H9 (cell line): ENCODE measurements at regions not wholly inside any gene's neighbourhood (a gene's known extent, or its start where the extent isn't known, plus 50 kb on each side); places are given as distances from the start of the nearest gene placed in this dataset.
A peak's percentile ranks its signal among the peaks of the same experiment; 100 is the strongest.

ENCODE experiments used
- DNase-seq: peaks from one replicate; pipeline ENCODE4 v3.0.0-alpha.2; 2017
- H2AFZ ChIP-seq: one replicate; pipeline ENCODE4 v1.6.1; 2013; ENCODE audit warnings: mild to moderate bottlenecking, low read length, control low read depth, moderate library complexity
- H2AK5ac ChIP-seq: 2 replicates; pipeline ENCODE4 v1.6.1; 2013; ENCODE audit warnings: low read length, control low read depth, mixed read lengths; ENCODE audit not compliant: insufficient read length
- H2BK120ac ChIP-seq: one replicate; pipeline ENCODE4 v1.6.1; 2013; ENCODE audit warnings: low read depth, mild to moderate bottlenecking, low read length, control low read depth, inconsistent platforms; ENCODE audit not compliant: poor library complexity, severe bottlenecking
- H2BK12ac ChIP-seq: 2 replicates; pipeline ENCODE4 v1.6.1; 2013; ENCODE audit warnings: low read length, control low read depth, mixed read lengths, low read depth; ENCODE audit not compliant: insufficient read length
- H2BK15ac ChIP-seq: 2 replicates; pipeline ENCODE4 v1.6.1; 2013; ENCODE audit warnings: low read depth, low read length, control low read depth
- H2BK20ac ChIP-seq: one replicate; pipeline ENCODE4 v1.6.1; 2013; ENCODE audit warnings: low read depth, mild to moderate bottlenecking, low read length, control low read depth, inconsistent platforms; ENCODE audit not compliant: poor library complexity, severe bottlenecking
- H2BK5ac ChIP-seq: 2 replicates; pipeline ENCODE4 v1.6.1; 2013; ENCODE audit warnings: low read length, control low read depth, mixed read lengths; ENCODE audit not compliant: insufficient read length
- H3K14ac ChIP-seq: 2 replicates; pipeline ENCODE4 v1.6.1; 2013; ENCODE audit warnings: low read length, control low read depth; ENCODE audit not compliant: insufficient read depth
- H3K18ac ChIP-seq: 2 replicates; pipeline ENCODE4 v1.6.1; 2013; ENCODE audit warnings: low read depth, mild to moderate bottlenecking, mixed read lengths, low read length, control low read depth; ENCODE audit not compliant: insufficient read length
- H3K23ac ChIP-seq: 2 replicates; pipeline ENCODE4 v1.6.1; 2013; ENCODE audit warnings: low read length, control low read depth, mixed read lengths, low read depth; ENCODE audit not compliant: insufficient read length
- H3K23me2 ChIP-seq: 2 replicates; pipeline ENCODE4 v1.6.1; 2013; ENCODE audit warnings: low read depth, mild to moderate bottlenecking, mixed read lengths, low read length, control low read depth; ENCODE audit not compliant: insufficient read length, poor library complexity, severe bottlenecking
- H3K27ac ChIP-seq: 2 replicates; pipeline ENCODE4 v1.5.1; 2013; ENCODE audit warnings: low read length, control low read depth, mixed read lengths, low read depth; ENCODE audit not compliant: insufficient read length
- H3K27me3 ChIP-seq: 2 replicates; pipeline ENCODE4 v1.6.1; 2013; ENCODE audit warnings: low read length, control low read depth, inconsistent platforms; ENCODE audit not compliant: insufficient read depth
- H3K4ac ChIP-seq: 2 replicates; pipeline ENCODE4 v1.6.1; 2013; ENCODE audit warnings: low read depth, mild to moderate bottlenecking, control low read depth, inconsistent platforms, low read length, moderate library complexity
- H3K4me1 ChIP-seq: 2 replicates; pipeline ENCODE4 v1.6.1; 2013; ENCODE audit warnings: low read length, control low read depth, inconsistent platforms; ENCODE audit not compliant: insufficient read depth
- H3K4me2 ChIP-seq: 2 replicates; pipeline ENCODE4 v1.6.1; 2013; ENCODE audit warnings: low read length, control low read depth, mixed read lengths; ENCODE audit not compliant: insufficient read length, insufficient read depth
- H3K56ac ChIP-seq: 2 replicates; pipeline ENCODE4 v1.6.1; 2013; ENCODE audit warnings: low read depth, mild to moderate bottlenecking, mixed read lengths, low read length, control low read depth; ENCODE audit not compliant: insufficient read length
- H3K79me1 ChIP-seq: 2 replicates; pipeline ENCODE4 v1.6.1; 2013; ENCODE audit warnings: low read depth, mild to moderate bottlenecking, moderate library complexity, low read length, control low read depth, inconsistent platforms; ENCODE audit not compliant: insufficient read depth, poor library complexity, severe bottlenecking
- H3K79me2 ChIP-seq: 2 replicates; pipeline ENCODE4 v1.6.1; 2013; ENCODE audit warnings: low read length, control low read depth, inconsistent platforms; ENCODE audit not compliant: insufficient read depth
- H3K9ac ChIP-seq: 2 replicates; pipeline ENCODE4 v1.6.1; 2013; ENCODE audit warnings: low read length, control low read depth, mixed read lengths; ENCODE audit not compliant: insufficient read length; ENCODE audit errors: extremely low read depth
- H3K9me3 ChIP-seq: one replicate; pipeline ENCODE4 v1.6.1; 2013; ENCODE audit warnings: low read depth, low read length, inconsistent platforms; ENCODE audit not compliant: control insufficient read depth
- H3T11ph ChIP-seq: one replicate; pipeline ENCODE4 v1.6.1; 2013; ENCODE audit warnings: mild to moderate bottlenecking, low read length, control low read depth, inconsistent platforms
- H4K20me1 ChIP-seq: one replicate; pipeline ENCODE4 v1.6.1; 2013; ENCODE audit not compliant: control insufficient read depth, insufficient read length, insufficient read depth
- H4K5ac ChIP-seq: 2 replicates; pipeline ENCODE4 v1.6.1; 2013; ENCODE audit warnings: low read depth, mild to moderate bottlenecking, mixed read lengths, low read length, control low read depth; ENCODE audit not compliant: insufficient read length
- H4K8ac ChIP-seq: replicated peaks from 2 replicates; pipeline ENCODE4 v1.6.1; 2013; ENCODE audit warnings: low read length, control low read depth, mixed read lengths, low read depth; ENCODE audit not compliant: insufficient read length
- H4K91ac ChIP-seq: 2 replicates; pipeline ENCODE4 v1.6.1; 2013; ENCODE audit warnings: low read depth, mild to moderate bottlenecking, moderate library complexity, mixed read lengths, low read length, control low read depth; ENCODE audit not compliant: insufficient read length
- H3K27ac Mint-ChIP-seq, 3 experiments: 2 replicates in 2 of 3; 3 replicates in 1 of 3; pipeline ENCODE4 v1.8.0; 2020 to 2021; ENCODE audit warnings: mixed read lengths in 3 of 3, mild to moderate bottlenecking in 1 of 3, moderate library complexity in 1 of 3
- H3K27me3 Mint-ChIP-seq: 2 replicates; pipeline ENCODE4 v1.8.0; 2021; ENCODE audit warnings: low read depth, mild to moderate bottlenecking, moderate library complexity, mixed read lengths
- H3K36me3 Mint-ChIP-seq, 3 experiments: 2 replicates in 2 of 3; 3 replicates in 1 of 3; pipeline ENCODE4 v1.8.0; 2020 to 2021; ENCODE audit warnings: low read depth in 3 of 3, mixed read lengths in 3 of 3; ENCODE audit not compliant: insufficient read depth in 1 of 3
- H3K4me1 Mint-ChIP-seq, 2 experiments: 2 replicates each; pipeline ENCODE4 v1.8.0; 2020; ENCODE audit warnings: mixed read lengths in 2 of 2
- H3K4me3 Mint-ChIP-seq, 2 experiments: 2 replicates in 1 of 2; 3 replicates in 1 of 2; pipeline ENCODE4 v1.8.0; 2020 to 2021; ENCODE audit warnings: mild to moderate bottlenecking in 2 of 2, mixed read lengths in 2 of 2, moderate library complexity in 1 of 2
- H3K9me3 Mint-ChIP-seq, 2 experiments: 2 replicates in 1 of 2; 3 replicates in 1 of 2; pipeline ENCODE4 v1.8.0; 2020; ENCODE audit warnings: mild to moderate bottlenecking in 2 of 2, mixed read lengths in 2 of 2, moderate library complexity in 1 of 2
- WGBS: extraction: QIAGEN DNeasy Blood & Tissue Kit; methylation state at CpG from one replicate; pipeline ENCODE4 v1.1.7; 2013; ENCODE audit warnings: missing lambda C conversion rate, low lambda C conversion rate, mixed read lengths; ENCODE audit not compliant: insufficient read length; ENCODE audit errors: extremely low coverage; 5-methylcytosine and 5-hydroxymethylcytosine counted together
- TF ChIP-seq, protein P1 (sequence below): fragments of 200-600 bp; sonication (generic); conservative IDR thresholded peaks from 3 replicates; pipeline ENCODE4 v1.8.0; 2021; ENCODE audit warnings: antibody characterized with exemption, mild to moderate bottlenecking

DNA sequence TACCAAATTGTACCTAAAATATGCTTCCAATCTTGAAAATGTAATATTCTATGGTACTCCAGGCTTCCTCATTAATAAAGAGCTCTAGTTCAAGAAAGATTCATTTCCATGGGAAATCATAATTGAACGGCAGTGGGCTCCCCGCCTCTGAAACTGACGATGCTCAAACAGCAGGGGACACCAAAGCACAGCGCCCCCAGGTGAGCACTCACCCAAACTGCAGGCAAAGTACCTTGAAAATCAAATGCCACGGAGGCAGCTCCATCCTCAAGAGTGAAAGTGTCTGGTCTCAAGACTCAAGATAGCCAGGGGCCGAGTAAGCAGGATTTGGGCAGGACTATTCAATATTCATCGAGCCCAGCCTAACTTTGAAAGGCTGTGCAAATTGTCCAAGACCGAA is 217.4 kb upstream of the TNRC6C start:
- H3K36me3 Mint-ChIP-seq: peaks cover 0 to 21% (median 0%) of the 10 kb centered on the region in 3 experiments; a peak in 3 of 7 replicates
- no peaks in the 10 kb centered on the region for H3K9me3 ChIP-seq
- H3K9me3 Mint-ChIP-seq: peaks cover 12 to 24% of the 10 kb centered on the region in 2 experiments
- no peak overlapping the region for H4K5ac ChIP-seq
- H3K79me1 ChIP-seq: no peaks in the 10 kb centered on the region
- H3K18ac ChIP-seq: no peak overlapping the region
- no peaks in the 10 kb centered on the region for H4K20me1 ChIP-seq
- no peak overlapping the region for H3K14ac ChIP-seq
- H3K27me3 ChIP-seq: peaks cover 6% of the 10 kb centered on the region; the same call in 1 of the 2 replicates
- H3K27ac Mint-ChIP-seq: no peak overlapping the region
- H3K27me3 Mint-ChIP-seq: peaks cover 88% of the 10 kb centered on the region
- H3K27ac ChIP-seq: no peak overlapping the region
- peaks cover 55 to 65% of the 10 kb centered on the region in 2 experiments for H3K4me1 Mint-ChIP-seq
- H4K8ac ChIP-seq: no peak overlapping the region
- no peak overlapping the region for H2AK5ac ChIP-seq
- H2BK20ac ChIP-seq: no peak overlapping the region
- no peak overlapping the region for H2BK12ac ChIP-seq
- H3K4me3 Mint-ChIP-seq: no peak overlapping the region
- no peak overlapping the region for H3K9ac ChIP-seq
- no peak overlapping the region for H3K4ac ChIP-seq
- no peak overlapping the region for H3K23ac ChIP-seq
- no peak overlapping the region for H2AFZ ChIP-seq
- no peak overlapping the region for H2BK120ac ChIP-seq
- H2BK15ac ChIP-seq: no peak overlapping the region
- H3K4me1 ChIP-seq: no peaks in the 10 kb centered on the region
- no peak overlapping the region for H4K91ac ChIP-seq
- H3K23me2 ChIP-seq: no peaks in the 10 kb centered on the region
- TF ChIP-seq, protein P1, sequence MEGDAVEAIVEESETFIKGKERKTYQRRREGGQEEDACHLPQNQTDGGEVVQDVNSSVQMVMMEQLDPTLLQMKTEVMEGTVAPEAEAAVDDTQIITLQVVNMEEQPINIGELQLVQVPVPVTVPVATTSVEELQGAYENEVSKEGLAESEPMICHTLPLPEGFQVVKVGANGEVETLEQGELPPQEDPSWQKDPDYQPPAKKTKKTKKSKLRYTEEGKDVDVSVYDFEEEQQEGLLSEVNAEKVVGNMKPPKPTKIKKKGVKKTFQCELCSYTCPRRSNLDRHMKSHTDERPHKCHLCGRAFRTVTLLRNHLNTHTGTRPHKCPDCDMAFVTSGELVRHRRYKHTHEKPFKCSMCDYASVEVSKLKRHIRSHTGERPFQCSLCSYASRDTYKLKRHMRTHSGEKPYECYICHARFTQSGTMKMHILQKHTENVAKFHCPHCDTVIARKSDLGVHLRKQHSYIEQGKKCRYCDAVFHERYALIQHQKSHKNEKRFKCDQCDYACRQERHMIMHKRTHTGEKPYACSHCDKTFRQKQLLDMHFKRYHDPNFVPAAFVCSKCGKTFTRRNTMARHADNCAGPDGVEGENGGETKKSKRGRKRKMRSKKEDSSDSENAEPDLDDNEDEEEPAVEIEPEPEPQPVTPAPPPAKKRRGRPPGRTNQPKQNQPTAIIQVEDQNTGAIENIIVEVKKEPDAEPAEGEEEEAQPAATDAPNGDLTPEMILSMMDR: peak; percentile 92
- H2BK5ac ChIP-seq: no peak overlapping the region
- no CpG with 5 or more reads among the region's 8 CpGs for WGBS
- no peaks in the 10 kb centered on the region for H3K79me2 ChIP-seq
- no peak overlapping the region for H3K4me2 ChIP-seq
- peak; percentile 76 for DNase-seq
- no peak overlapping the region for H3K56ac ChIP-seq
- H3T11ph ChIP-seq: no peak overlapping the region
